GM19468 (cell line): ENCODE measurements at regions not wholly inside any gene's neighbourhood (a gene's known extent, or its start where the extent isn't known, plus 50 kb on each side); places are given as distances from the start of the nearest gene placed in this dataset.

Source experiments
- ATAC-seq: cut with Tn5 transposase; IDR thresholded peaks from one replicate; pipeline ENCODE4 v1.9.1; 2021; ENCODE audit warnings: mild to moderate bottlenecking, moderate library complexity, moderate number of reproducible peaks; ENCODE audit not compliant: unreplicated experiment; ENCODE audit errors: extremely low read depth

DNA sequence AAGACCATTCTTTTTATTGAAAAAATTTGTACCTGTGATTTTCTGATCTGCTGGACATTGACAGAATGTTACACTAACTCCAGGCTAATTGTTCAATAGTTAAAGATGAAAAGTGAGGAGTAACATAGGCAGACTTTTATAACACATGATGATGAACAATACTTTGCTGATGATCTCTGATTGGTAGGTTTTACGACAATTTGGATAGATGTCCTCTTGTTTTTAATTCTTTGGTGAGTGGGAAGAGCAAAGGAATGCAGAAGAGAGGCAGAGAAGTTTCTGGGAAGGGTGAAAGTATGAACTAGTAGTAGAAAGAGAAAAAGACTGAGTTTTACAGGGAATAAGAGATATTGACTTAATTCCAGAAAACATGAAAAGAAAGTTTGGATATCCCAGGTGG lies 267.3 kb upstream of the HAND2 start:
- no peak for ATAC-seq

- ATAC-seq: no peak
Observed at GRCh38 chr4:173794662-173795061, 264.6 kb upstream of the HAND2 start.

- ATAC-seq: no peak
Observed at GRCh38 chr4:173793937-173794510, 264.0 kb upstream of the HAND2 start.

DNA sequence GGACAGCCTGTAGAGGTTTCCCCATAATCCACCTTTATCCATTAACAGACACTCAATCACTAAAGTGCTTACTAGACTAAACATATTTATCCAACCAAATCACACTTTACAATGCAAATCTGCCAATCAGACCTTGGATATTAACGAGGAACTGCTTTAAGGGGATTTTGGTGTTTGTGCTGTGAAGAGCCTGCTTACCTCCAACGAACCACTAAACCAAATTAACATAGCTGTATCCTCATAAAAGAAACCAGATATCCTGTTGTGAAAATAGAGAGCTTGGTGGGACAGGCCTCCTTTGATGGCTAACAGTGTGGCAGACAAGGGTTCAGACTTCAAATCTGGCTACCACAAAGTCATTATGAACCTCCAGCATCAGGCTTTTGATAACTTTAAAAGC lies 252.6 kb upstream of the HAND2 start:
- ATAC-seq: no peak

DNA sequence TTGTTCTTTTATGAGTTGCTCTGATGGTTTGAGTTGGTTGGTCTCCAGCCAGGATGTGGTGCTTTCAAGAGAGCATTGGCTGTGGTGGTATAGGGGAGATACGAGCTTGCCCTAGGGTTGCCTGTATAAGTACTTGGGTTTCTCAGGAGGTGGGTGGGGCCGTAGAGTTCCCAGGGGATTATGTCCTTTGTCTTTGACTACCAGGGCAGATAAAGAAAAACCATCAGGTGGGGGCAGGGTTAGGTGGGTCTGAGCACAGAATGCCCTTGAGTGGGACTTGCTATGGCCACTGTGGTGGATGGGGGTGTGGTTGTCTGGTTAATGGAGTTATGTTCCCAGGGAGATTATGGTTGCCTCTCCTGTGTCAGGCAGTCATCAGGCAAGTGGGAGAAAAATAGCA lies 247.9 kb upstream of the HAND2 start:
- ATAC-seq: no peak

GRCh38 chr4:173777421-173777820 lies 247.4 kb upstream of the HAND2 start:
- no peak for ATAC-seq

DNA sequence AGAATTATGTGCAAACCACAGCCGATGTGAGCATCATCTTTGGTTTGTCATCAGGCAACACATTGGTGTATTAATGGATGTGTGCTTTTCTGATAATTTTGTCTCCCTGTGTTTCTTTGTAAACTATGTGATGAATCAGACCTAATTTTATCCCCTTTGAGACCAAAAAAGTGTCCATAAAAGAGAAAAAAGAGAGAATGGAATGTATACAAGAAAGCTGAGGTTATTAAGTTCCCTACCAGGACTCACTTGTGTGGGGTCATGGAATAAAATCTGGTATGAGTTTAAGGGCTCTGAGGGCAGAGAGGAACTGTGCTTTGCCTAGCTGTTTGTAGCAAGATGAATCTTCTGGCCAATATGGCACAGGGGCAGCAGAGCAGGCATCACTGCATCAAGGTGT lies 239.5 kb upstream of the HAND2 start:
- ATAC-seq: no peak

DNA sequence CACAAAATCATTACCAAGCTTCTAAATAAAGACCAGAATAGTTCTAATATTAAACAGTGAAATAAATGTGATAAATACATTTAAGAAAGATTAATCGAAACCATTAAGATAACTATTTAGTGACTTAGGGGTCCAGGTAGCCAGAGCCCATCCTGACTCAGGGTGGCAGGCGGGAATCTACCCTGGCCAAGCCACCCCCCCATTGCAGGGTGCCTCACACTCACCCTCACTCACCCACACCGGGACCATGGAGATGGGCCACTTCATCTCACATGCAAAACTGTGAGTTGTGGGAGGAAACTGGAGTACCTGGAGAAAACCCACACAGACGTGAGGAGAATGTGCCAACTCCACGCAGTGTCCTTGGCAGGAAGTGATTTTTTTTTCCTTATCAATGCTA lies 237.6 kb upstream of the HAND2 start:
- no peak for ATAC-seq

DNA sequence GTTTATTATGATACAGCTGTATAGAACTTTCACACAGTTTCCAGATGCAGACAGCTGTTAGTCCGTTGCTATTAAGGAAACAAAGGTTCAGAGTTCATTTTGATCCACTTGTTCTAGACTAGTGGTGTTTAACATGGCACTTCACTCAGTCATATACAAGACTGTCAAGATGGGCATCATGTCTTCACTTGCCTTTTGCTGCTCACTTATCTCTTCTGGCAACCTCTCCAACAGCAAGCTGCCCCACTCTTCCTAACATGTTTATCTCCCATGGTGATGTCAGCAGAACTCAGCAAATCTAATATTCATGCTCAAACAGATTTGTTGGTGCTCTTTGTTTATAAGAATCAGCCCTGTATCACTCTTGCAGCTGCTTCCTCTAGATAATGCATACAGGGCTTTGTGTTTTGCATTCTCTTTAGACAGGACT lies 236.2 kb upstream of the HAND2 start:
- ATAC-seq: no peak

GRCh38 chr4:173765751-173766150 lies 235.7 kb upstream of the HAND2 start:
- no peak for ATAC-seq

- ATAC-seq: no peak
Observed at GRCh38 chr4:173763389-173763788, 233.4 kb upstream of the HAND2 start.

DNA sequence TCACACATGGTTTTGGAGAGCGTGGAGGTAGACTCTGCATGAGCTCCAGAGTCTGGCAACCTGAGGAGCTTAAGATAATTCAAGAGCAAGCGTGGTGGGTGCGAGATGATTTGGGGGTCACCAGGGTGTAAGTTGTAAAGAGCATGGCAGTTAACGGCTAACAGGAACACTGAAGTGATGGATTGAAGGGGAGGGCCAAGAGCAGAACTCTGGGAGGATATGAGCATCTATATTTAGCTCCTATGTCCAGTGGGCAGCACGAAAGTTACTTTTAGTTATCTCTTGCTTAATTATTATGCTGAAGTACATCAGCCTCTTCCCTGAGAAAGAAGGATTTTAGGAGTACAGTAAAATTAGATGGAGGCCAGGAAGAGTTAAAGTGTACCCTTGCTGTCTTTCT lies 231.9 kb upstream of the HAND2 start:
- ATAC-seq: no peak

DNA sequence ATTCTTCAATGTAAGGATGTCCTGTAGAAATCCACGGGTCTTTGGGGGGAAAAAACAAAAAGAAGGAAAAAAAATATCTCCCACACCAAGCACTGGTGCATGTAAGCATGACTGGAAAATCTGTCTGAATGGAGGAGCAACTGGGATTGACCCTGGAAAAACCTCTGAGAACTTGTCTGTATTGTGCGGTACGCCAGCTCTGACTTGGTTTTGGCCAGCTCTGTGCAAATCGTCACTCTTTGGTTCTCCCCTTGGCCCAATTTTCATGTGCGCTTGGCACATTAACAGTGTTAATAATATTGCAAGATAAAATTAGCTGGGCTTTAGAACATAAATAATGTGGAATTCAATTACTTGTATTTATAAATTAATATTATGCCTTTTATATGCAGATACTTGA lies 231.2 kb upstream of the HAND2 start:
- no peak for ATAC-seq

DNA sequence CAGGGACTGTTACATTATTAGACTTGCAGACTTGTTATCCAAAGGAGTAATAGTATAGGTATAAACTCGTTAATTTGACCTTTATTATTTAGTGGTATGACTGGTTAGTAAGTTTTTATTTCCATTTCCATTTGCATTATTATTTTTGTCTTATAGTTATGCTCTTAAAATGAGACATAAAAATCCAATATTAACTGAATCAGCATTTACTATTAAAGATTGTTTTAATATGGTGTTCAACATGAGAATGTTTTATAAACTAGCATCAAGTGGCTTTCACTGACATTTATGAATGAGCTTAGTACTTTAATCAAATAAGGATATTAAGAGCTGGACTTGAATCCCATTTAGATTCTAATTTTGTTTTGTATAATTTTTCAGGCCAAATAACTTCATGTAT lies 228.1 kb upstream of the HAND2 start:
- no peak for ATAC-seq

DNA sequence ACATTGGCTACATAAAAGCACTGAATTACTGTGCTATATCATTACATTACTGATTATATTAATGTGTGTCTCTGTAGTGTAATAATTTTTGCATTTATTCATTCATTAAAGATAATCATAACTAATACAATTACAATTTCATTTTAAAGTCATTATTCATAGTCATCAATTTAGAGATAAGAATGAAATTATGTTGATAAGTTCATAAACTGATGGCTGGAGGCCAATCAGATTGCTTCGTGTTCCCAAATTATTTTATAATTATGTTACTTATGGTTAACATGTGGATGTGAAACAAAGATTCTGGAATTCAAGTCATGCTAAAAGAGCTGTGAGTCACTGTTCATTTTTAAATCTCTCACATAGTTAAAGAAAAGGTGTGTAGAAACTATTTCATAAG lies 223.4 kb upstream of the HAND2 start:
- no peak for ATAC-seq

GRCh38 chr4:173752610-173753230 lies 222.7 kb upstream of the HAND2 start:
- ATAC-seq: no peak

DNA sequence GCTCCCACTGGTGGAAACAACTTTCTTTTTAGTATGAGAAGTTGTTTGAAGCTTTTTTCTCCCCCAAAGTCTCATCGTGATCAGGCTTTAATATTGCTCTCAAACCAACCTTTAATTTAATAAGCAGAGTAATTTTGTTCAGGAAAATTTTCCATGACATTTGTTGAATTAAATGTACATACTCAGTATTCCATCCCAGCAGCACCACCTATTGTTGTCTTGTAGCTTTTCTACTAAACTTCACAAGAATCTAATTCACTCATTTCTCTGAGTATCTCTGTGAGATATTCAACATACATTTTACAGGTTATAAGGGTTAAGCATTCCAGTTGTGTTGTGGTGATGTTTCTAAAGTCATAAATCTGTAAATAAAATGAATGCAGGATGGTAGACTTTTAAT lies 218.3 kb upstream of the HAND2 start:
- ATAC-seq: no peak

DNA sequence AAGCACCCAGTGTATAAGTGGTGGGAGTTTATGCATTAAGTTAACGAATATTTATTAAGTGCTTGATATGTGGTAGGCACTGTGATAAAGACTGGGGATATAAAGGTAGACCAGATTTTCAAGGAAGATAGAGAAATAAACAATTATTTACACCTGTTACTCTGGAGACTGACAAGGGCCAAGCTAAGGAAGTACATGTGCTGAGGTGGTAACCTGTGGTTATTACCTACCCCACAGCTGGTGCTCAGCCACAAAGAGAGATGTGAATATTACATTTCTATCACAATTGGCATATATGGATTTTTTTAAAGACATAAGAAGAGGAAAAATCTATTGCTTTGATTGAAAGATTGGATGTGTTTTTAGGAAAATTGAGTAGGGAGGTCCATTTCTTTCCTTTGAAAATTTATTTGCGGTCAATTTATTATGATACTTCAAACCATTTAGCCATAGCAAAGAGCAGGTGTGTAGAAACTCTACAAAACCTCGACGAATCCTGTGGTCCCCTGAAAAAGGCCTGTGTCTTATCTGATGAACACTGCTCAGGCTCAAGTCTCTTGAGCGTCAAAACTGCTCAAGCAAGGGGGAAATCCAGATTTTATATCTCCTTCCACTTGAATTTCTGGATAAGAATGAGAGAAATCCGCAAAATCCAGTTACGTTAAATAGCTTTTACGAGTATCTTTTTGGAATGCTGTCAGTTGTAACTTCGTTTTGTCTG lies 217.7 kb upstream of the HAND2 start:
- ATAC-seq: no peak

- ATAC-seq: no peak
Observed at GRCh38 chr4:173746424-173746823, 216.4 kb upstream of the HAND2 start.

GRCh38 chr4:173745765-173746164 lies 215.7 kb upstream of the HAND2 start:
- ATAC-seq: no peak

DNA sequence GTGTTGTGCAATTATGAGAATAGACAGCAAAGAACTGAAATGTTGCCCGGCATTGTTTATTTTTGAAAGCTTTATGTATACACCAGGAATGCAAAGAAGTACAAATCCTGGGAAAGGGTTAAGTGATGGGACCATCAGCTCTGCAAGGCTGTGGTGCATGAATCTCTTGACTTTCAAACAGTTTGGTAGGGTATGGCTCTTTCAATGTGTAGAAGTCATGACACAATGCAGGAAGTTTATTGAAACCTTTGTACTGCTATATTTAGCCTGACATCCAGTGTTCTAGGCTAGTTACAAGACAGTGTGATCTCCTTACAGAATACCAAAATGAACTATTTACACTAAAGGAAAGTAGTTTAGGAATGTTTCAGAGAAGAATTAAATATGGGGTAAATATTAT lies 206.8 kb upstream of the HAND2 start:
- no peak for ATAC-seq

DNA sequence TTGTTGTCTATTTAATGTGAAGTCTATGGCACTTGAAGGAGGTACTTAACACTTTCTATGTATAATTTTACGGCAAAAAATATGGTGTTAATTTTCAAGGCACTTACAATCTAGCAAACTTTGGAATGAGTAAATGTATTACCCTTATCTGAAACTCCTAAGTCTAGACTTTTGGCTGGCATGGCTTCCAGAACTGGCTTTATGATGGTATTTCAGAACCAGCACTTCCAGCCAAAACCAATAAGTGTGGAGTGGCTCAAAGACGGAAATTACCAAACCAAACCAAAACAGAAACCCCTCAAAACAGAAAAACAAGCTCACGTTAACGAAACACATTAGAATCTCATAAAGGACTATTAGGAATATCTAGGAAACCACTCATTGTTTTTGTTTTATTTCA lies 205.6 kb upstream of the HAND2 start:
- ATAC-seq: no peak
